HG03469 (cell line): ENCODE measurements at regions not wholly inside any gene's neighbourhood (a gene's known extent, or its start where the extent isn't known, plus 50 kb on each side); places are given as distances from the start of the nearest gene placed in this dataset.

Experiments used
- ATAC-seq: cut with Tn5 transposase; IDR thresholded peaks from one replicate; pipeline ENCODE4 v1.9.1; 2021; ENCODE audit warnings: mild to moderate bottlenecking, moderate library complexity, moderate number of reproducible peaks; ENCODE audit not compliant: unreplicated experiment

DNA sequence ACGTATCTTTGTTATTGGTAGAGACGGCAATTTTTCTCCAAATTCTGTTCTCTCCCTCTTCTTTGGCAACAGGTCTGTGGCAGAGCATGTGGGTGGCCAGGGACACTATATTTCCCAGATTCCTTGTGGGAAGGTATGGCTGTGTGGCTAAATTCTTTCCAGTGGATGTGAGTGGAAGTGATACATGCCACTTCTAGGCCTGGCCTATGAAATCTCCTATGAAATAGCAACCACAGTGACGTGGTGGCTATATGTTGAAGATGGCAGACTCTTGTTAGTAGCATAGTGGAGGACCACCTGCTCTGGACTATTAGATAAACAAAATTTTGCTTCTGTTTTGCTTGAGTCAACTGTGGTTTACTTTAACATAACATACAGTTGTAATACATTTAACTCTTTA is 243.3 kb downstream of the IL20RB start:
- ATAC-seq: no peak

DNA sequence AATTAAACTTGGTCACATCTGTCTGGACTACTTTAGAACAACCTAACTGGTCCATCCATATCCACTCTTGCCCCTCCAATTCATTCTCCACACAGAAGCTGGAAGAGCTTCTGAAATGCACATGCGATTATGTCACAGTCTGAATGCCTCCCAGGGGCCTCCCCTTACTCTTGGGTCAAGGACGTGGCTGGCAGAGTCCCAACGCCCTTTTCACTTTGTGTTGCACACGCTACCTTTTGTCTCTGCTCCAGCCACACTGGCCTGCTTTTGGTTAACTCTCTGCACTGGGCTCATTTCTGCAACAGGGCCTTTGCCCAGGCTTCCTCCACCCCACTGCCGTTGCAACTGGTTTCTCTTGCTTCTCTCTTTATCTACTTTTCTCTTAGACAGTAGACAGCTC is 245.2 kb downstream of the IL20RB start:
- no peak for ATAC-seq

DNA sequence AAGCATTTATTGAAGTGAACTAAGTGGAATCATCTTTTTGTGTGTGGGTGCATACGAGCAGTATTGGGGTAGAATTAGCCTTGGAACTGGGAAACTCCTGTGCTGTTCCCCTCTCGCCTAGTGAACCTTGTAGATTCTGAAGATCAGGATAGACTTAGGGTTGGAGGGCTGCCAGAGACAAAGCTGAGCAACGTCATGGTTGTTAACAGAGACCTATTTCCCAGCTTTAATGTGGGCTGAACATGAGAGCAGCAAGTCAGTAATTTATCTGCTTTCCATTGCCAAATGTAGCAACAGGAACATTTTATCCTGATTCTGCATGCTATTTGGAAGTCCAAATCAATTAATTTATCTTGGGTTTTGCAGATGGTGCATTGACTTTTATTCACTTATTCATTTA is 246.6 kb downstream of the IL20RB start:
- no peak for ATAC-seq

DNA sequence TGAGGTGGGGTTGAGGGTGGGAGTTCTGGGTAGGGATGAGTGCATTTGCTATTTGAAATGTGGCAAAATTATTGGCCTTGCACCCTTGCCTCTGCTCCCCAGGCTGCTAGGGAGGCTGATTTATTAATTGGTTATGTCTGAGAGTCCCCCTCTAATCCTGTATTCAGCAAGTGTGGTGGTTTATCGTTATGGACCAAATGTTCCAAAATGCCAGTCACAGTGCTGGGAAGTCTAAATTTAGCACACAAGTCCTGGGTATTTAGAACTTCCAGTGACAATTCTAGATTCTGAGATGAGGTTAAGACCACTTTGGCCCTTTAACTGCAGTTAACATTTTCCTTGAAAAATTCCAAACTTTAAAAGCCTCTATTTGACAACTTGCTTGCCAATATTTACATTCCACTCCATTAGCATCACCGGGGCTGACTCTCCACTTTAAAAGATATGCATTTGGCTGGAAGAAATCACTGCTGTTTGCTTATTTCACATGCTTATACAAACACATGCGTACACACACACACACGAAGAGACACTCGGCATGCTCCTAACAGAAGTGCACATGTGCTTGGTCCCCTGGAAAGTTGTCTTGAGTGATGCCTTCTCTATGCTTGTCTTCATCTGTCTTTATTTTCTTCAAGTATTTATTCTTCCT is 247.7 kb downstream of the IL20RB start:
- ATAC-seq: no peak

DNA sequence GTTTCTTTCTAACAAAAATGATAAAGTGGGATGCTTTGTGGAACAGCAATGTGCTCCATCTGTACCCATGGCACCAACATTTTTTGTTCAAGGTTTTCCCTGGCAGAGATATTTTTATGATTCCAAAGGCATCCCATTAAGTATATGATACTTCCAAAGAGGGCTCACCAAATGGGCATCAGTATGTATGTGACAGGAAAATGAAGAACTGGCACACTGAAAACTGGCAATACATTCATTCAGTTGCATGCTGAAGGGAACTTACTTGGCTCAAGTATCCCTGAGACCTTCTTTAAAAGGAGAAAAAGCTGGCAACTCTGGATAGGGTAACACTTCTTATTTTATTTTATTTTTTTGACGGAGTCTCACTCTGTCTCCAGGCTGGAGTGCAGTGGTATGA is 249.8 kb downstream of the IL20RB start:
- ATAC-seq: no peak

DNA sequence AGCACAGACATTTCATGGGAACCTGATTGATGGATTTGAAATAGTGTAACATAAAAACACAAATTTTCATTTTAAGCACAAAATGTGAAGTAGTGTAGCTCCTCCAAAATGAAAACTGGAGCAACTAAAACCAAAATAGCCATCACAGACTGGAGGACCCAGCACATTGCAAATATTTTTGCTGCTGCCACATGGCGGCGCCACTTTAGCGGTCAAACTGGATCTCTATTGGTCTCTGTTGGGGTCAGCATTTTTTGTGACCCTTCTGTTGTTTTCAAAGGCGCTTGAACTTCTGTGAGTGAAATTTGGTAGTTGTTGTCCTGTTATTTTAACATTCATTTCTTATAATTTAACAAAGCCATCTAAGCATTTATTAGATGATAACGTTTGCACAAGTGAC is 259.9 kb downstream of the IL20RB start:
- ATAC-seq: no peak

DNA sequence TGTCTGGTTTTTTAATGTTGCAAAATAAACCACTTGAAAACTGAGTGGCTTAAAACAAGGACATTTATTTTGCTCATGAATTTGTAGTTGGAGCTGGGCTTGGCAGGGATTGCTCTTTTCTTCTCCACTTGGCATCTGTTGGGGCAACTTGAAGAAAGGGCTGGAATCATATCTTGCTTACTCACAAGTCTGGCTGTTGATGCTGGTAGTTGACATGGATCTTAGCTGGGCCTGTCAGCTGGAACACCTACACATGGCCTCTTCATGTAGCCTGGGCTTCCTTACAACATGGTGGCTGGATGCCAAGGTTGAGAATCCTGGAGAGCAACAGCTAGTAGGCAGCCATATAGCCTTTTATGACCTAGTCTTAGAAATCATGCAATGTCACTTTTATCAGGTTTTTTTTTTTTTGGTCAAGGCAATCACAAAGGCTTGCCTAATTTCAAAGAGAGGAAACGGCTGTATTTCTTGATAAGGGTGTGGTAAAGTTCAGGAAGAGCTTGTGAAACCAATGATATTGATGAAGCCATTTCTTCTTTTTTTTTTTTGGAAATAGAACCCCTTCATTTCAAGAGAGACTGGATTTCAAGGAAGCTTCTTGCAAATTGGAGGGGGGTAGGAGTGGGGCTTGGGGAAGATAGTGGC is 262.1 kb downstream of the IL20RB start:
- no peak for ATAC-seq

DNA sequence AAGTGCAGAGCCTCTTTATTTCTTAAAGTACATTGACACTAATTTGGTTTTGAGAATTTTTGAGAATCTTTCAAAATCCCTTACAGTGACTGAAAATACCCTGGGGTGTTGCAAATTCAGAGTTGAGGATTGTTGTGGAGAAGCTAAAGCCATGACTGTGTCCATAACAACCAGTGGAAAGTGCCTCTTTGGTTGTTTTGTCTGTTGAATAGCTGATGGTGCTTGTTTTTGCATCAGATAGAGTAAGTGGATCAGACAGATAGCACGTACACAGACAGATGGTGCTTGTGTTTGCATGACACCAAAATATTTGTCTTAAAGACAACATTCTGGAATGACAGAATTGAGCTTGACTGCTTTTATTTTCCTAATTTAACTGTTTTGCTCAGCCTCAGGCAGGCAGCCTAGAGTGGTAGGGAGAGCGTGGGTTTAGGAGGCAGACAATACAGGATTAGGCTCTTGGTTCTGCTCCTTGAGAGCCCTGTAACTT is 265.0 kb downstream of the IL20RB start:
- no peak for ATAC-seq

DNA sequence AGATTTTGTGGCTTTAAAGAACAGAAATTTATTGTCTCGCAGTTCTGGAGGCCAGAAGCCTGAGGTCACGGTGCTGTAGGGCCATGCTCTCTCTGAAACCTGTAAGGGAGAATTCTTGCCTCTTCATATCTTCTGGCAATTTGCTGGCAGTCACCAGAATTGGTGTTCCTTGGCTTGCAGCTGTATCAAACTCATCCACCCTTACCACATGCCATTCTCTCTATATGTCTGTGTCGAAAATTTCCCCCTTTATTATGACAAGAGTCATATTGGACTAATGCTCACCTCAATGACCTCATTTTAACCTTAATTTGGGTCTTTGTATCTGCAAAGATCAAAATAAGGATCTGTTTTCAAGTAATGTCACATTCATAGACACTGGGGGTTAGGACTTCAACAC is 266.7 kb downstream of the IL20RB start:
- ATAC-seq: no peak

DNA sequence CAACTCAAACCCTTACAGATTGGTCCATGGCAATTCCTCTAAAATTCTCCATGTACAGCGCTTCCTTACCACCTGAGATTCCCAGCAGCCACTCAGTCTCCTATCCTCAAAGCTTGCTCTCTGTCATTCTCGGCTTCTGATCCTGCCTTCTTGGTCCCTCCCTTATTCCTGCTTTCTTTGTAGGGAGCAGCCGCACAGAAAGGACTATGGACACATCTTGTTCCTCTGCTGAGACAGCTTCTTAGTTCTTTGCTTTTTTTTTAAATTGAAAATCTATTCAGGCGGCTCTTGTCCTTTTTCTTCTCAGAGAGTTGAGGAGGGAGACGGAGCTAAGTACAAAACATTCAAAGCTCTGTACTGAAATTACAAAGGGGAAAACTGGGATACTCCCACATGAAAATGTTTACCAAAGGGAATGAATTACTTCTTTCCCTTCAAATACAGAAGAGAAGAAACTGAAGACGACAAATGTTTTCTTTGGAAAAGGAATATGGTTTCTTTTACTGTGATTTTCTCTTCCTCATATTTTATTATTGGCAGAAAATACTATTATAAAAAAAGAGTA is 285.1 kb downstream of the IL20RB start:
- ATAC-seq: no peak

DNA sequence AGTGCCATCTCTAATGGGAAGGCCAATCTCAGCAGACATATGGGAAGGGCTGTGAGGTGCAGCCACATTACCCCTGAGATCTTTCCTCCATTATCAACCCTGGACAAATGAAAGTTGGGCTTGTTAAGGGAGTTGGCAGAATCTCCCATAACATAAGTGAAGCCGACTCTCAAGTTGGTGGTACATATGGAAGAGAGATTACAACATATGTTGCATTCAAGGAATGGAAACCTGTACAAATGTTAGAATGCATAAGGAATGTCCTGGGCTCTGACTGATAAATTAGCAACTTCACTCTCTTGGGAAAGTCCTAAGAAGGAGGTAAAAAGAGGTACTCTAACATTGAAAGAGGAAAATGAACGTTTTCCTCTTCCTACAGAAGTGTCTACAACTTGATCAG is 288.7 kb downstream of the IL20RB start:
- ATAC-seq: no peak

DNA sequence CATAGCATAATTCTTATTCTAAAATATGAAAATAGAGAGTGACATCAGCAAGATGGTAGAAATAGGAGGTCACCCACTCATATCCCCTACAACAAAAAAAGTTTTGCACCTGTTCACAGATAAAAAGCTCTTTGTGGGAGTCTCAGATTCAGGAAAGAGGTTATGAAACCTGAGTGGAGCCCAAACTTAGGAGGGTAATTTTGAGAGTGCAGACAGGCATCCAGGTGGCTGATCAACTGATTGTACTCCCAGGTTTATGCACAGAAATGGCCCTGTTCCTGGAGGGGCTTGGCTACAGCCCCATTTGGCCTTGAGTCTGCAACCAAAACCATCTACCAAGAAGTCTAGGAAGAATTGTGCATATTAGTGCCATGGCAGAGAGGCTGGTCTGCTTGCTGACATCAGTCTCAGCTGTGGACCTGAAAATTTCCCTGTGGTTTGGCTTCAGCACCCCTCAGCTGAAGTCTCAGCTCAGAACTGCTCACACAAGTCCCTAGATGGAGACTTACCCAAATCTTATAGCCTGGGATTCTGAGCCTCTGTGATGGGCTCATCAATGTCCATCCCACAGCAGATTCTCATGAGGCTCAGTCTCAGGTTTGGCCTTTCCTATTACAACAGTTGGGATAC is 291.6 kb downstream of the IL20RB start:
- ATAC-seq: peak; percentile 70

DNA sequence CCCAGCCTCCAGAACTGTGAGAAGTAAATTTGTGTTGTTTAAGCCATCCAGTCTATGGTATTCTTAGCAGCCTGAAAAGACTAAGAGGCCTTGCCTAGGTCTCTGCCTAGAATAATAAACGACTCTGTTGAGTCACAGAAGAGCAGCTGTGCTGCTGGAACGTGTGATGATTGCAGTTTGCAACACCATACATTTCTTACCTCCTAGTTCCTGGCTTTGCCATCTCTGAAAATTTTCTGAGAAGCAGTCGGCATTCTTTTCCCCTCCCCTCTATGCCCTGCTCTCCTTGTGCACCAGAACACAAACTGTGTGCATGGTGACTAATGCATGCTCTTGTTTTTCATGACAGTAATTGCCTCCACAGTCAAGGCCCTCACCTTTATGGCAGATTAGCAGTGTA is 301.3 kb downstream of the IL20RB start:
- no peak for ATAC-seq

DNA sequence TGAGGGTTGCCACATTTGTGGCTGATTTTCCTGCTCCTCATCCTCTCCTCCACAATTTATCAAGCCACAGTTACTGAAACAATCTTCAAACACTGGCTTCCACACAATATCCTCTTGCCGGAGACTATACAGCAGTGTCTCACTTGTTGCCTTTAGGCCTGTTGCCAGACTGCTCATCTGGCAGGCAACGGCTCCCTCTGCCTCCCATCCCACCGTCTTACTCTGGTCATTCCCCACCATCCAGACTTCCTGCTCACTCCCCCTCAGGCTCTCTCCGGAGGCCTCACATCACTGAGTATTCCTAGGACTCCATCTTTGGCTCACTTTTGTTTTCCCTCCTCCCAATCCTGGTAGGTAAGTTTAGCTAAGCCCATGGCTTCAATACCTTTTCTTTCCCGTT is 301.9 kb downstream of the IL20RB start:
- ATAC-seq: no peak

DNA sequence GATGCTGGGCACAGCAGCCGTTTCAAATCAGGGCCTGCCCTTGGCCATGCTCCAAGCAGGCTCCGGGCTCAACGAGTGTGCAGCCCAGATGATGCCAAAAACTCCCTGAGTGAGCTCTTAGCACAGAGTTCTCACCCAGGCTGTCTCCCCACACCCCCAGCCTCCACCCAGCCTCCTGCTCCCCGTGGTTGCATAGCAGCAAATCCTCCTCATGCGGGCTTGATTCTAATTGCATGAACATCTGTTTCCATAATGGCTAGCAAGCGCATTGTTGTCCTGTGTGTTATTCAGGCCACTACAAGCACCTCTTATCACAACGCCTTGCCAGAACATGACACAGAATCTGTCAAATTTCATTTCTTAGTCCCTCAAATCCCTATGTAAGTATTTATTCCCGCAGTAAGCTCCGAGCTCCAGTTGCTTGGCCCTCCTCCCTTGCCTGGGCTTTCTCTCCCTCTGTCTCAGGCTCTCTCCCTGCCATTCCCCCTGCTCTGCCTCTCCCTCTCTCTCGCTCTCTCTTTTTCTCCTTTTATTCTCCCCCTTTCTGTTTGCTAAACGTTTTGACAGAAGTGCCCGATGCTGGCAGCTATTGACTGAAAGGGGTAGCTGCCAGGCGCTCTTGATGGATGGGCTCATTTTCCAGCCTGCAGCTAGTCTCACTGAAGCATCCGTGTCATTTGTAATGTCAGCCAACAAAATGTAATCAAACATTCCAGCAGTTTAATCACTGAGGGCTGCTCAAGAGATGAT is 306.5 kb downstream of the IL20RB start:
- ATAC-seq: no peak

DNA sequence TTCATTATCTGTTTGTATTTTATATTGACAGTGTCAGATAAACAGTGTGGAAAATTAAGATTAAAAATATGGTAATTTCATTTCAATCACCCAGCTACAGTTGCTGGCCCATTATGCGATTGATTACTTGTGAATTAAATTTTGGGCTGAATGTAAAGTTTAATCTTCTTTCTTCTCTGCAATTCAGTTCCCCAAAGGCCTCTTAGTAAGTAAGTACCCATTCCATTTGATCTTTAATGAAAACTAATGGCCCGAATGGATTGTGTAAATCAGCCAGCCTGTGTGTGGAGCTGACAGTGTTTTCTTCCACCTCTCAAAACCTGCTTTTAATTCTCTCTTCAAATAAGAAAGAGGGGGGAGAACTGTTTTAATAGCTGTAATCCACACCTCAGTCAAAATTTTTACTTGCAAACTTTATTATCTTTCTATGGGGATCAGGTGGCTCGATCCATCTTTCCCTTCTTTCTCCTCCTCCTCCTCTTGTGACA is 307.1 kb downstream of the IL20RB start:
- no peak for ATAC-seq

DNA sequence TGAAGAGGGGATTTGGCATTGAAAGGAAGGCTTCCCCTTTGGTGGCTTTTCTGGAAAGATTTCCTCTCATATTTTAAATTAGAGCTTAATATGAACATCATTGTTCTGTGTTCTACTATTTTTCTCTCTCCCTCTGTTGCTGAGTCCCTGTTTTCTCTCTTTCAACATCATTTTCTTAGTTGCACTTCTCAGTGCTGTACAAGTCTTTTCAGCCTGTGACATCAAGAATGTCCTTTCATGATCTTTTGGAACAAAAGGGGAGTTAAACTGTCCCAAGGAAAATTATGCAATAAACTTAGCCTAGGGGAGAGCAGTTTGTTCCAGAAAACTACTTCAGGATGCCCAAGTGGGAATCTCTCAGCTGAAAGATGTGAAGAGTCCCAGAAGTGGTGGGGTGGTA is 325.1 kb downstream of the IL20RB start:
- no peak for ATAC-seq

DNA sequence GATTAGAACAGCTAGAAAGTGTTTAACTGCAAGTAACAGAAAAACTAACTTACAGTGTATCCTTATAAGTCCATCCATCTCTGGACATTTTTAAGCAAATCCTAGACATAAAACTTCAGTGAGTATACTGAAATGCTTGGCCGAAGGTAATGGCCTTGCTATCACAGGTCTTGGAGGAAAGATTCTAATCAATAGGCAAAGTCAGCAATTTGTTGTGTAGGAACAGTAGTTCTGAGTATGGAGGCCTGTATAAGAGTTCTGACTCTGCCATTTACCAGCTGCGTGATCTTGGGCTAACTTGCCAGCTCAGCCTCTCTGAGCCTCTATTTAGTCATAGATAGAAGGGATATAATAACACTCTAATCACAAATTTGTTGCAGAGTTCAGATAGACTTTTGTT is 328.1 kb downstream of the IL20RB start:
- ATAC-seq: no peak

DNA sequence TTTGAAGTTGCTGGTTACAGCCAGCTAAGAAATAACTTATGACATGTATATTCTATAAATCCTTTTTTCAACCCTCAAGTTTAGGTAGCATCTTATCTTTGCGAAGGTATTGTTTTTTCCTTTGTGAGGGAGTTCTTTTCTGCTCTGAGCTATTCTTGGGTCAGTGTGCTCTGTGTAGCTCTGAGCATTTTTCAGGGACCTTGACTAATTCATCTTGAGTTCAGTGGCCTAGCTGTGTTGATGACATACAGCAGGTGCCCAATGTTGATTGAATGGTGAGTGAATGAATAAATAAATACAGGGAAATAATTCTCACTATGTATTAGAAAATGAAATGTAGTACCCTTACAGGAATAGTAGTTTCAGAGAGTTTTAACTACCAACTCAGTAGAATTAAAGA is 335.3 kb downstream of the IL20RB start:
- ATAC-seq: no peak

DNA sequence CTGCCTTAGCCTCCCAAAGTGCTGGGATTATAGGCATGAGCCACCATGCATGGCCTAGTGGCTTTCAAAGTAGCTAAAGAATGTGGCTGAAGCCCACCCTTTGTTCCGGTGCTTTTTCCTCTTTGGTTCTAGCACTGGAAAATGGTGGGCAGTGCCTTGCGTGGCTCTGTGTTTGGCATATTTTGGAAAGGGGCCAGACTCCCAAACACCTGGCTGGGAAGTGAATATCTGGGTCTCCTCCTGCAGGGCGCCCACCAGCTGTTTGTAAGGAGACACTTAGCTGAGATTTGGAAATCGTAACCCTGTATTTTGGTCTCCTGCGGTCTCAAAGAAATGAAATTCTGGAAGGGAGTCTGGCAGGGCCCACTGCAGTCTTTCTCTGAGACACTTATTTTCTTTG is 336.4 kb downstream of the IL20RB start:
- no peak for ATAC-seq

DNA sequence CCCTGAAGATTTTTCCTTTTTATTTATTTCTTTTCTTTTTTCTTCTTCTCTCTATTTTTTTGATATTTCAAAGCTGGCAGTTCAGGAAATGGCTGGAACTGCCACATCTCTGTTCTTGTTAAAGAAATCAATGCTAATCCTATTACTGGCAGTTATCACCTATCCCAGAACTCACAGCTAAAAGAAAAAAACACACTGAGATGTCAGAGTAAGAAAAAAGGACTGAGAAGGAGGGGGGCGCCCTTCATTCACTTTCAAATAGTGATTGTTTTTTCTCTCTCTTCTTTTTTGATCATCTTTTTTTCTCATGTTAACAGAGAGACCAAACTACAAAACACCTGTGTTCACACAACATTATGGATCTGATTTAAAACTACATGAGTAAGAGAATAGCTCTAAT is 337.1 kb downstream of the IL20RB start:
- ATAC-seq: no peak
